ENCODE measurements at regions not wholly inside any gene's neighbourhood (a gene's known extent, or its start where the extent isn't known, plus 50 kb on each side); places are given as distances from the start of the nearest gene placed in this dataset.
"Not testable (repeated sequence)": the region's sequence is repeated elsewhere in the genome, so short reads cannot be mapped to it uniquely, and the experiment has no call there.

- H3K4me2 ChIP-seq (ENCODE audit: control insufficient read depth, extremely low read depth, insufficient read depth, low read depth, low read length); H2AFZ ChIP-seq (ENCODE audit: control insufficient read depth, low read length); FAIRE-seq: not testable (repeated sequence)
Observed at GRCh38 chr9:135412315-135413085, 67.1 kb upstream of the PPP1R26 start.

DNA sequence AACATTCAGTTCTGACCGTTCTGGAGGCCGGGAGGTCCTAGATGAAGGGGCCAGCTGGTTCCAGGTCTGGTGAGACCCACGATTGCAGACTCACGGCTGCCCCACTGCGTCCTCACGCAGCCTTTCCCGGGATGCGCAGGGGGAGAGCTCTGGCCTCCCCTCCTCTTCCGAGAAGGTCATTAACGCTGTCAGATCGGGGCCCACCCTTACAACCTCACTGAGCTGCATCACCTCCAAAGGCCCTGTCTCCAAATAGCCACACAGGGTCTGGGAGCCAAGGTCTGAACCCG is 66.6 kb upstream of the PPP1R26 start:
- Histone ChIP-seq H3K36me3 (ENCODE audit: control insufficient read depth in 2 of 2, extremely low read depth in 1 of 2, insufficient read depth in 2 of 2, low read length in 2 of 2) (no peaks in the 10 kb centered on the region), H4K20me1 (ENCODE audit: control insufficient read depth, extremely low read depth, insufficient read depth, low read length) (no peaks in the 10 kb centered on the region), H3K27ac (ENCODE audit: control insufficient read depth, insufficient read depth, low read length) (no peak overlapping the region), H3K27me3 (ENCODE audit: control insufficient read depth, extremely low read depth, insufficient read depth, low read length) (peaks cover 3% of the 10 kb centered on the region), H3K9me1 (ENCODE audit: control insufficient read depth, extremely low read depth, insufficient read depth, low read length) (no peaks in the 10 kb centered on the region), H3K9ac (ENCODE audit: control insufficient read depth, extremely low read depth, insufficient read depth, low read length) (no peak overlapping the region), H3K9me3 (ENCODE audit: control insufficient read depth, low read depth, low read length) (no peaks in the 10 kb centered on the region), H3K79me2 (ENCODE audit: control insufficient read depth, insufficient read depth, low read length) (no peaks in the 10 kb centered on the region), H3K4me2 (ENCODE audit: control insufficient read depth, extremely low read depth, insufficient read depth, low read depth, low read length) (no peak overlapping the region), H3K4me1 (ENCODE audit: control insufficient read depth, extremely low read depth, insufficient read depth, low read length) (peaks cover 13% of the 10 kb centered on the region), H2AFZ (ENCODE audit: control insufficient read depth, low read length) (no peak overlapping the region), H3K4me3 (ENCODE audit: control insufficient read depth in 2 of 3, extremely low read depth in 1 of 3, insufficient read depth in 2 of 3, low read depth in 1 of 3, low read length in 3 of 3) (no peak overlapping the region)
- FAIRE-seq (no peak), DNase-seq (ENCODE audit: low read depth, low spot score) (no peak)
- dilution Hi-C loops (cut with MboI; ENCODE audit: extremely low pct_ligation_motif_present, low sequenced_read_pairs), result loop anchor here (10.0 kb wide), 1 partner anchor 318 kb away; no protein-coding TSS in a partner anchor
- TF ChIP-seq, protein P1, sequence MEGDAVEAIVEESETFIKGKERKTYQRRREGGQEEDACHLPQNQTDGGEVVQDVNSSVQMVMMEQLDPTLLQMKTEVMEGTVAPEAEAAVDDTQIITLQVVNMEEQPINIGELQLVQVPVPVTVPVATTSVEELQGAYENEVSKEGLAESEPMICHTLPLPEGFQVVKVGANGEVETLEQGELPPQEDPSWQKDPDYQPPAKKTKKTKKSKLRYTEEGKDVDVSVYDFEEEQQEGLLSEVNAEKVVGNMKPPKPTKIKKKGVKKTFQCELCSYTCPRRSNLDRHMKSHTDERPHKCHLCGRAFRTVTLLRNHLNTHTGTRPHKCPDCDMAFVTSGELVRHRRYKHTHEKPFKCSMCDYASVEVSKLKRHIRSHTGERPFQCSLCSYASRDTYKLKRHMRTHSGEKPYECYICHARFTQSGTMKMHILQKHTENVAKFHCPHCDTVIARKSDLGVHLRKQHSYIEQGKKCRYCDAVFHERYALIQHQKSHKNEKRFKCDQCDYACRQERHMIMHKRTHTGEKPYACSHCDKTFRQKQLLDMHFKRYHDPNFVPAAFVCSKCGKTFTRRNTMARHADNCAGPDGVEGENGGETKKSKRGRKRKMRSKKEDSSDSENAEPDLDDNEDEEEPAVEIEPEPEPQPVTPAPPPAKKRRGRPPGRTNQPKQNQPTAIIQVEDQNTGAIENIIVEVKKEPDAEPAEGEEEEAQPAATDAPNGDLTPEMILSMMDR (optimal IDR thresholded peaks at IDR 0.05 in 1 of 3, IDR thresholded peaks at IDR 0.05 in 1 of 3, conservative IDR thresholded peaks at IDR 0.05 in 1 of 3; ENCODE audit: extremely low read depth in 1 of 3, insufficient read depth in 2 of 3, low read length in 3 of 3), result no peak
- no peak for TF ChIP-seq EZH2 (IDR thresholded peaks at IDR 0.05; ENCODE audit: low read length)

More at GRCh38 chr9:135412315-135413085, 67.1 kb upstream of the PPP1R26 start:
- not testable (repeated sequence) for H3K27me3 ChIP-seq (ENCODE audit: control insufficient read depth, extremely low read depth, insufficient read depth, low read length); H3K36me3 ChIP-seq (ENCODE audit: control insufficient read depth in 2 of 2, extremely low read depth in 1 of 2, insufficient read depth in 2 of 2, low read length in 2 of 2); H4K20me1 ChIP-seq (ENCODE audit: control insufficient read depth, extremely low read depth, insufficient read depth, low read length); H3K27ac ChIP-seq (ENCODE audit: control insufficient read depth, insufficient read depth, low read length); H3K79me2 ChIP-seq (ENCODE audit: control insufficient read depth, insufficient read depth, low read length); DNase-seq (ENCODE audit: low read depth, low spot score); H3K9me1 ChIP-seq (ENCODE audit: control insufficient read depth, extremely low read depth, insufficient read depth, low read length); H3K9ac ChIP-seq (ENCODE audit: control insufficient read depth, extremely low read depth, insufficient read depth, low read length); H3K9me3 ChIP-seq (ENCODE audit: control insufficient read depth, low read depth, low read length); H3K4me3 ChIP-seq (ENCODE audit: control insufficient read depth in 2 of 3, extremely low read depth in 1 of 3, insufficient read depth in 2 of 3, low read depth in 1 of 3, low read length in 3 of 3)
- H3K4me1 ChIP-seq (ENCODE audit: control insufficient read depth, extremely low read depth, insufficient read depth, low read length), result peaks cover 13% of the 10 kb centered on the region
- TF ChIP-seq, protein P1 (optimal IDR thresholded peaks at IDR 0.05 in 1 of 3, IDR thresholded peaks at IDR 0.05 in 1 of 3, conservative IDR thresholded peaks at IDR 0.05 in 1 of 3; ENCODE audit: extremely low read depth in 1 of 3, insufficient read depth in 2 of 3, low read length in 3 of 3), result peak; percentile 97 to 99 (median 98)
- dilution Hi-C loops (cut with MboI; ENCODE audit: extremely low pct_ligation_motif_present, low sequenced_read_pairs), result loop anchor here (10.0 kb wide), 1 partner anchor 318 kb away; no protein-coding TSS in a partner anchor

All from keratinocyte (primary cell).